SK-N-SH treated with all-trans-retinoic acid at 6 μM for 48 hours (cell line): ENCODE measurements at regions not wholly inside any gene's neighbourhood (a gene's known extent, or its start where the extent isn't known, plus 50 kb on each side); places are given as distances from the start of the nearest gene placed in this dataset.
"Not testable (repeated sequence)": the region's sequence is repeated elsewhere in the genome, so short reads cannot be mapped to it uniquely, and the experiment has no call there.

Source experiments
- CREB5 ChIP-seq: fragments of 250-450 bp; sonication (Bioruptor Pico); IDR thresholded peaks from 2 replicates; pipeline ENCODE4 v1.5.1; 2020; ENCODE audit warnings: low read depth, mild to moderate bottlenecking, moderate library complexity
- ZNF70 ChIP-seq: fragments of 450-650 bp; formaldehyde crosslinking; IDR thresholded peaks from 2 replicates; pipeline ENCODE4 v1.5.0; 2020; ENCODE audit warnings: mild to moderate bottlenecking, moderate library complexity
- ZNF8 ChIP-seq: fragments of 450-650 bp; formaldehyde crosslinking; IDR thresholded peaks from 2 replicates; pipeline ENCODE4 v1.5.0; 2020; ENCODE audit warnings: mild to moderate bottlenecking, moderate library complexity

- TF ChIP-seq CREB5 (CRISPR knock-in tag); ZNF8 (CRISPR knock-in tag); ZNF70: not testable (repeated sequence)
Observed at GRCh38 chr4:49120042-49120779, 134.1 kb downstream of the CWH43 start.
